Transverse colon (tissue), 4 donors: ENCODE measurements at regions not wholly inside any gene's neighbourhood (a gene's known extent, or its start where the extent isn't known, plus 50 kb on each side); places are given as distances from the start of the nearest gene placed in this dataset.
"Not testable (repeated sequence)": the region's sequence is repeated elsewhere in the genome, so short reads cannot be mapped to it uniquely, and the experiment has no call there.

Experiments used
- DNase-seq: peaks from one replicate; pipeline ENCODE4 v3.0.0-alpha.2; 2019
- H3K27ac ChIP-seq, 4 donors: fragments of 200-600 bp; sonication (generic); 2 replicates each; pipeline ENCODE4 v1.5.1; 2016 to 2018; ENCODE audit warnings: inconsistent platforms in 4 of 4
- H3K27me3 ChIP-seq: fragments of 200-600 bp; sonication (generic); 2 replicates; pipeline ENCODE4 v1.5.1; 2017; ENCODE audit warnings: inconsistent platforms
- H3K36me3 ChIP-seq, 4 donors: fragments of 200-600 bp; sonication (generic); 2 replicates each; pipeline ENCODE4 v1.5.1; 2017 to 2019; ENCODE audit warnings: inconsistent platforms in 4 of 4
- H3K4me1 ChIP-seq, 4 donors: fragments of 200-600 bp; sonication (generic); 2 replicates each; pipeline ENCODE4 v1.5.1; 2017 to 2020; ENCODE audit warnings: inconsistent platforms in 4 of 4
- H3K4me3 ChIP-seq, 4 donors: fragments of 200-600 bp; sonication (generic); 1 replicate in 1 of 4; 2 replicates in 3 of 4; pipeline versions ENCODE4 v1.5.1 to v1.6.1; 2017 to 2019; ENCODE audit warnings: inconsistent platforms in 4 of 4
- H3K9me3 ChIP-seq, 2 donors: fragments of 200-600 bp; sonication (generic); 2 replicates each; pipeline ENCODE4 v1.5.1; 2017 to 2019; ENCODE audit warnings: inconsistent platforms in 2 of 2
- CTCF ChIP-seq, 5 experiments: fragments of 200-600 bp in 3 of 5; fragments of 450-650 bp in 2 of 5; sonication (generic) in 3 of 5; IDR thresholded peaks; 1 replicate in 2 of 5; 2 replicates in 3 of 5; pipeline ENCODE4 v1.5.1; 2016 to 2017; ENCODE audit warnings: antibody characterized with exemption in 5 of 5, inconsistent platforms in 3 of 5, mild to moderate bottlenecking in 2 of 5, moderate library complexity in 1 of 5
- EP300 ChIP-seq: sonication (generic); formaldehyde crosslinking; IDR thresholded peaks from one replicate; pipeline ENCODE4 v1.6.1; 2017; ENCODE audit warnings: antibody characterized with exemption, low read depth
- POLR2A ChIP-seq: fragments of 450-650 bp; IDR thresholded peaks from one replicate; pipeline ENCODE4 v1.6.1; 2016; ENCODE audit warnings: antibody characterized with exemption, mild to moderate bottlenecking, moderate library complexity
- POLR2AphosphoS5 ChIP-seq, 3 donors: sonication (generic); formaldehyde crosslinking; IDR thresholded peaks; one replicate each; pipeline ENCODE4 v1.6.1; 2016; ENCODE audit warnings: antibody characterized with exemption in 3 of 3
- WGBS, 2 donors: methylation state at CpG; one replicate each; pipeline ENCODE4 v1.1.5; 2018; ENCODE audit warnings: low coverage in 1 of 2; 5-methylcytosine and 5-hydroxymethylcytosine counted together
- in situ Hi-C, 4 donors: fragments of 200-750 bp; cut with MboI; loops; one replicate each; pipeline versions ENCODE4 v1.15.0 to v1.15.1; 2017; ENCODE audit warnings: low sequenced_read_pairs in 3 of 4, low pct_ligation_motif_present in 1 of 4, low pct_unique_long_range_greater_than_20kb in 1 of 4
- intact Hi-C: fragments of 100-400 bp; cut with DNase I; formaldehyde crosslinking; loops from one replicate; pipeline ENCODE4 v1.15.1; 2023; ENCODE audit warnings: low total_unique reads

- H3K4me1 ChIP-seq, result no peaks in the 10 kb centered on the region
- no peak overlapping the region for H3K27ac ChIP-seq
- no peak for TF ChIP-seq EP300
- no peak for DNase-seq
- H3K27me3 ChIP-seq, result no peaks in the 10 kb centered on the region
- intact Hi-C loops (no loop called here), in situ Hi-C loops (no loop called here)
- H3K9me3 ChIP-seq, result no peaks in the 10 kb centered on the region
- no peak overlapping the region for H3K4me3 ChIP-seq
- 22 to 43% methylated on average over 1 of the region's 1 CpG for WGBS, 2 donors
- H3K36me3 ChIP-seq, result no peaks in the 10 kb centered on the region
Measured at GRCh38 chr13:64087624-64088023, 2672.0 kb upstream of the PCDH20 start.

GRCh38 chr13:64083811-64084210, 2668.2 kb upstream of the PCDH20 start:
- Histone ChIP-seq H3K4me3 (no peak overlapping the region), H3K9me3 (no peaks in the 10 kb centered on the region), H3K27ac (no peak overlapping the region), H3K4me1 (no peaks in the 10 kb centered on the region), H3K27me3 (no peaks in the 10 kb centered on the region), H3K36me3 (no peaks in the 10 kb centered on the region)
- intact Hi-C loops, result no loop called here
- in situ Hi-C loops, result no loop called here
- 80 to 86% methylated on average over 1 of the region's 1 CpG for WGBS, 2 donors
- DNase-seq, result no peak
- TF ChIP-seq EP300 (no peak), POLR2AphosphoS5 (IDR thresholded peaks at IDR 0.05) (no peak), CTCF (IDR thresholded peaks at IDR 0.05) (no peak), POLR2A (no peak)

- no peaks in the 10 kb centered on the region for H3K9me3 ChIP-seq
- H3K27ac ChIP-seq, result no peak overlapping the region
- intact Hi-C loops, result no loop called here
- in situ Hi-C loops, result no loop called here
- H3K4me1 ChIP-seq, result no peaks in the 10 kb centered on the region
- no peaks in the 10 kb centered on the region for H3K36me3 ChIP-seq
- no peaks in the 10 kb centered on the region for H3K27me3 ChIP-seq
- no peak overlapping the region for H3K4me3 ChIP-seq
- TF ChIP-seq EP300 (no peak), POLR2A (no peak)
- WGBS, 2 donors, result 75% methylated on average over 1 of the region's 1 CpG; no CpG with 5 or more reads in 1 of the 2 donors
- no peak for DNase-seq
Measured at GRCh38 chr13:64083396-64083795, 2667.7 kb upstream of the PCDH20 start.

GRCh38 chr13:64078480-64078936, 2662.9 kb upstream of the PCDH20 start:
- intact Hi-C loops (no loop called here), in situ Hi-C loops (no loop called here)
- DNase-seq, result no peak
- TF ChIP-seq CTCF (IDR thresholded peaks at IDR 0.05) (no peak), POLR2AphosphoS5 (IDR thresholded peaks at IDR 0.05) (no peak), POLR2A (no peak), EP300 (no peak)
- no peaks in the 10 kb centered on the region for H3K4me1 ChIP-seq
- no peak overlapping the region for H3K27ac ChIP-seq
- H3K36me3 ChIP-seq, result no peaks in the 10 kb centered on the region
- H3K27me3 ChIP-seq, result no peaks in the 10 kb centered on the region
- no peak overlapping the region for H3K4me3 ChIP-seq
- no peaks in the 10 kb centered on the region for H3K9me3 ChIP-seq
- 90% methylated on average over 22 of the region's 22 CpGs; no CpG with 5 or more reads in 1 of the 2 donors for WGBS, 2 donors

- Histone ChIP-seq H3K4me3 (no peak overlapping the region), H3K4me1 (no peaks in the 10 kb centered on the region), H3K27ac (no peak overlapping the region), H3K9me3 (no peaks in the 10 kb centered on the region), H3K36me3 (no peaks in the 10 kb centered on the region), H3K27me3 (no peaks in the 10 kb centered on the region)
- intact Hi-C loops (no loop called here), in situ Hi-C loops (no loop called here)
- 91% methylated on average over 6 of the region's 6 CpGs; no CpG with 5 or more reads in 1 of the 2 donors for WGBS, 2 donors
- no peak for DNase-seq
- TF ChIP-seq POLR2A (no peak), EP300 (no peak), POLR2AphosphoS5 (IDR thresholded peaks at IDR 0.05) (no peak)
Measured at GRCh38 chr13:64078025-64078424, 2662.4 kb upstream of the PCDH20 start.

- H3K4me3 ChIP-seq, DNase-seq, in situ Hi-C loops, H3K27me3 ChIP-seq, intact Hi-C loops, H3K36me3 ChIP-seq, H3K4me1 ChIP-seq, H3K27ac ChIP-seq, H3K9me3 ChIP-seq: not testable (repeated sequence)
- WGBS, 2 donors, result 87 to 100% methylated on average over 3 to 35 of the region's 36 CpGs
Measured at GRCh38 chr13:64077132-64077835, 2661.6 kb upstream of the PCDH20 start.
